GM12878 (cell line): ENCODE measurements at regions not wholly inside any gene's neighbourhood (a gene's known extent, or its start where the extent isn't known, plus 50 kb on each side); places are given as distances from the start of the nearest gene placed in this dataset.

ENCODE experiments used
- JUND ChIP-seq: IDR thresholded peaks from 2 replicates; pipeline ENCODE4 v1.6.1; 2012; ENCODE audit warnings: low read depth, mild to moderate bottlenecking, low read length, improper control_type of control experiment, moderate library complexity
- KDM1A ChIP-seq: fragments of 200-600 bp; sonication (generic); IDR thresholded peaks from 2 replicates; pipeline ENCODE4 v1.6.1; 2016; ENCODE audit warnings: borderline replicate concordance
- MXI1 ChIP-seq: fragments of 150-350 bp; IDR thresholded peaks from 2 replicates; pipeline ENCODE4 v1.6.1; 2011; ENCODE audit warnings: low read depth, mild to moderate bottlenecking, inconsistent platforms, low read length, improper control_type of control experiment
- NR2C2 ChIP-seq: IDR thresholded peaks from 2 replicates; pipeline ENCODE4 v1.6.1; 2011; ENCODE audit warnings: borderline replicate concordance, low read depth; ENCODE audit not compliant: control insufficient read depth, insufficient read length
- POLR2A ChIP-seq: IDR thresholded peaks from 2 replicates; pipeline ENCODE4 v1.6.1; 2011; ENCODE audit warnings: low read depth, mild to moderate bottlenecking, low read length
- RAD21 ChIP-seq: IDR thresholded peaks from 2 replicates; pipeline ENCODE4 v1.6.1; 2011; ENCODE audit warnings: mild to moderate bottlenecking, low read depth, low read length, moderate library complexity; ENCODE audit not compliant: insufficient read depth
- SIX5 ChIP-seq: IDR thresholded peaks from 2 replicates; pipeline ENCODE4 v1.6.1; 2011; ENCODE audit warnings: mild to moderate bottlenecking, low read depth, low read length, moderate library complexity; ENCODE audit not compliant: severe bottlenecking
- SREBF2 ChIP-seq: IDR thresholded peaks from 2 replicates; pipeline ENCODE4 v1.6.1; 2012; ENCODE audit warnings: mild to moderate bottlenecking, low read length
- ZSCAN29 ChIP-seq: fragments of 450-650 bp; IDR thresholded peaks from 2 replicates; pipeline ENCODE4 v1.6.1; 2017; ENCODE audit warnings: mild to moderate bottlenecking, moderate library complexity
- TF ChIP-seq, protein P1 (sequence below): IDR thresholded peaks from 2 replicates; pipeline ENCODE4 v1.6.1; 2012; ENCODE audit warnings: low read depth, low read length, improper control_type of control experiment
- TF ChIP-seq, protein P2 (sequence below), 3 experiments: IDR thresholded peaks in 2 of 3; conservative IDR thresholded peaks in 1 of 3; 2 replicates each; pipeline ENCODE4 v1.5.1; 2011; ENCODE audit warnings: low read depth in 3 of 3, low read length in 3 of 3, mild to moderate bottlenecking in 3 of 3, control low read depth in 2 of 3, moderate library complexity in 2 of 3, inconsistent platforms in 1 of 3, mixed read lengths in 1 of 3; ENCODE audit not compliant: control insufficient read depth in 2 of 3, insufficient read depth in 1 of 3; ENCODE audit errors: extremely low read depth in 1 of 3
- TF ChIP-seq, protein P3 (sequence below): IDR thresholded peaks from 2 replicates; pipeline ENCODE4 v1.6.1; 2012; ENCODE audit warnings: improper control_type of control experiment, low read depth, low read length; ENCODE audit not compliant: insufficient replicate concordance
- TF ChIP-seq, protein P4 (sequence below): fragments of 450-650 bp; IDR thresholded peaks from 2 replicates; pipeline ENCODE4 v1.6.1; 2017; ENCODE audit warnings: mild to moderate bottlenecking, low read depth, inconsistent platforms; ENCODE audit not compliant: poor library complexity, severe bottlenecking

DNA sequence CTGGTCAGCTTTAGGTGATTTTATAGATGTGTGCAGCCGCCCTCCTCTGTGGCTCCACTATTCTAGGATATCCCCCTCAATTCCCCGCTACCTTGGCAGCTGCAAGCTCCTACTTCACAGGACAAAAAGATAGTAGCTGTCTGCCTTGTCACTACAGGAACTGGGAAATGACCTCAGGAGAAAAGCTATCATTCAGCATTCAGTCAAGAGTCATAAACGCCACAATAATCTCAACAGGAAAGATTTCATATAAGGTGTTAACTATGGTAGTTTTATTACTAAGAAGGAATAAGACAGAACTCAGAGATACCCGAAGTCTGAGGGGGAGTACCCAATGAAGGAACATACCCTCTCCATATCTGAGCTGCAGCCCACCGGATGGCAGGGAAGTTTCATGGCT lies 63.9 kb downstream of the CRPPA start:
- TF ChIP-seq KDM1A (no peak), MXI1 (no peak), SIX5 (no peak), POLR2A (no peak), JUND (no peak), ZSCAN29 (no peak), NR2C2 (no peak), SREBF2 (no peak), RAD21 (no peak)
- TF ChIP-seq, protein P1, sequence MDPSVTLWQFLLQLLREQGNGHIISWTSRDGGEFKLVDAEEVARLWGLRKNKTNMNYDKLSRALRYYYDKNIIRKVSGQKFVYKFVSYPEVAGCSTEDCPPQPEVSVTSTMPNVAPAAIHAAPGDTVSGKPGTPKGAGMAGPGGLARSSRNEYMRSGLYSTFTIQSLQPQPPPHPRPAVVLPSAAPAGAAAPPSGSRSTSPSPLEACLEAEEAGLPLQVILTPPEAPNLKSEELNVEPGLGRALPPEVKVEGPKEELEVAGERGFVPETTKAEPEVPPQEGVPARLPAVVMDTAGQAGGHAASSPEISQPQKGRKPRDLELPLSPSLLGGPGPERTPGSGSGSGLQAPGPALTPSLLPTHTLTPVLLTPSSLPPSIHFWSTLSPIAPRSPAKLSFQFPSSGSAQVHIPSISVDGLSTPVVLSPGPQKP = no peak
- TF ChIP-seq, protein P2, sequence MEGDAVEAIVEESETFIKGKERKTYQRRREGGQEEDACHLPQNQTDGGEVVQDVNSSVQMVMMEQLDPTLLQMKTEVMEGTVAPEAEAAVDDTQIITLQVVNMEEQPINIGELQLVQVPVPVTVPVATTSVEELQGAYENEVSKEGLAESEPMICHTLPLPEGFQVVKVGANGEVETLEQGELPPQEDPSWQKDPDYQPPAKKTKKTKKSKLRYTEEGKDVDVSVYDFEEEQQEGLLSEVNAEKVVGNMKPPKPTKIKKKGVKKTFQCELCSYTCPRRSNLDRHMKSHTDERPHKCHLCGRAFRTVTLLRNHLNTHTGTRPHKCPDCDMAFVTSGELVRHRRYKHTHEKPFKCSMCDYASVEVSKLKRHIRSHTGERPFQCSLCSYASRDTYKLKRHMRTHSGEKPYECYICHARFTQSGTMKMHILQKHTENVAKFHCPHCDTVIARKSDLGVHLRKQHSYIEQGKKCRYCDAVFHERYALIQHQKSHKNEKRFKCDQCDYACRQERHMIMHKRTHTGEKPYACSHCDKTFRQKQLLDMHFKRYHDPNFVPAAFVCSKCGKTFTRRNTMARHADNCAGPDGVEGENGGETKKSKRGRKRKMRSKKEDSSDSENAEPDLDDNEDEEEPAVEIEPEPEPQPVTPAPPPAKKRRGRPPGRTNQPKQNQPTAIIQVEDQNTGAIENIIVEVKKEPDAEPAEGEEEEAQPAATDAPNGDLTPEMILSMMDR (IDR thresholded peaks at IDR 0.05 in 2 of 3, conservative IDR thresholded peaks at IDR 0.05 in 1 of 3; ENCODE audit: control insufficient read depth in 2 of 3, extremely low read depth in 1 of 3, insufficient read depth in 1 of 3, low read depth in 3 of 3, low read length in 3 of 3) = no peak
- TF ChIP-seq, protein P3, sequence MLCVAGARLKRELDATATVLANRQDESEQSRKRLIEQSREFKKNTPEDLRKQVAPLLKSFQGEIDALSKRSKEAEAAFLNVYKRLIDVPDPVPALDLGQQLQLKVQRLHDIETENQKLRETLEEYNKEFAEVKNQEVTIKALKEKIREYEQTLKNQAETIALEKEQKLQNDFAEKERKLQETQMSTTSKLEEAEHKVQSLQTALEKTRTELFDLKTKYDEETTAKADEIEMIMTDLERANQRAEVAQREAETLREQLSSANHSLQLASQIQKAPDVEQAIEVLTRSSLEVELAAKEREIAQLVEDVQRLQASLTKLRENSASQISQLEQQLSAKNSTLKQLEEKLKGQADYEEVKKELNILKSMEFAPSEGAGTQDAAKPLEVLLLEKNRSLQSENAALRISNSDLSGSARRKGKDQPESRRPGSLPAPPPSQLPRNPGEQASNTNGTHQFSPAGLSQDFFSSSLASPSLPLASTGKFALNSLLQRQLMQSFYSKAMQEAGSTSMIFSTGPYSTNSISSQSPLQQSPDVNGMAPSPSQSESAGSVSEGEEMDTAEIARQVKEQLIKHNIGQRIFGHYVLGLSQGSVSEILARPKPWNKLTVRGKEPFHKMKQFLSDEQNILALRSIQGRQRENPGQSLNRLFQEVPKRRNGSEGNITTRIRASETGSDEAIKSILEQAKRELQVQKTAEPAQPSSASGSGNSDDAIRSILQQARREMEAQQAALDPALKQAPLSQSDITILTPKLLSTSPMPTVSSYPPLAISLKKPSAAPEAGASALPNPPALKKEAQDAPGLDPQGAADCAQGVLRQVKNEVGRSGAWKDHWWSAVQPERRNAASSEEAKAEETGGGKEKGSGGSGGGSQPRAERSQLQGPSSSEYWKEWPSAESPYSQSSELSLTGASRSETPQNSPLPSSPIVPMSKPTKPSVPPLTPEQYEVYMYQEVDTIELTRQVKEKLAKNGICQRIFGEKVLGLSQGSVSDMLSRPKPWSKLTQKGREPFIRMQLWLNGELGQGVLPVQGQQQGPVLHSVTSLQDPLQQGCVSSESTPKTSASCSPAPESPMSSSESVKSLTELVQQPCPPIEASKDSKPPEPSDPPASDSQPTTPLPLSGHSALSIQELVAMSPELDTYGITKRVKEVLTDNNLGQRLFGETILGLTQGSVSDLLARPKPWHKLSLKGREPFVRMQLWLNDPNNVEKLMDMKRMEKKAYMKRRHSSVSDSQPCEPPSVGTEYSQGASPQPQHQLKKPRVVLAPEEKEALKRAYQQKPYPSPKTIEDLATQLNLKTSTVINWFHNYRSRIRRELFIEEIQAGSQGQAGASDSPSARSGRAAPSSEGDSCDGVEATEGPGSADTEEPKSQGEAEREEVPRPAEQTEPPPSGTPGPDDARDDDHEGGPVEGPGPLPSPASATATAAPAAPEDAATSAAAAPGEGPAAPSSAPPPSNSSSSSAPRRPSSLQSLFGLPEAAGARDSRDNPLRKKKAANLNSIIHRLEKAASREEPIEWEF = no peak
- TF ChIP-seq, protein P4, sequence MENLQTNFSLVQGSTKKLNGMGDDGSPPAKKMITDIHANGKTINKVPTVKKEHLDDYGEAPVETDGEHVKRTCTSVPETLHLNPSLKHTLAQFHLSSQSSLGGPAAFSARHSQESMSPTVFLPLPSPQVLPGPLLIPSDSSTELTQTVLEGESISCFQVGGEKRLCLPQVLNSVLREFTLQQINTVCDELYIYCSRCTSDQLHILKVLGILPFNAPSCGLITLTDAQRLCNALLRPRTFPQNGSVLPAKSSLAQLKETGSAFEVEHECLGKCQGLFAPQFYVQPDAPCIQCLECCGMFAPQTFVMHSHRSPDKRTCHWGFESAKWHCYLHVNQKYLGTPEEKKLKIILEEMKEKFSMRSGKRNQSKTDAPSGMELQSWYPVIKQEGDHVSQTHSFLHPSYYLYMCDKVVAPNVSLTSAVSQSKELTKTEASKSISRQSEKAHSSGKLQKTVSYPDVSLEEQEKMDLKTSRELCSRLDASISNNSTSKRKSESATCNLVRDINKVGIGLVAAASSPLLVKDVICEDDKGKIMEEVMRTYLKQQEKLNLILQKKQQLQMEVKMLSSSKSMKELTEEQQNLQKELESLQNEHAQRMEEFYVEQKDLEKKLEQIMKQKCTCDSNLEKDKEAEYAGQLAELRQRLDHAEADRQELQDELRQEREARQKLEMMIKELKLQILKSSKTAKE = no peak
